ENCODE measurements at regions not wholly inside any gene's neighbourhood (a gene's known extent, or its start where the extent isn't known, plus 50 kb on each side); places are given as distances from the start of the nearest gene placed in this dataset.

- WGBS, 2 donors (ENCODE audit: low coverage in 1 of 2): 73 to 78% methylated on average over 5 of the region's 5 CpGs
- no peaks in the 10 kb centered on the region for H3K9me3 ChIP-seq
- H3K4me1 ChIP-seq: no peaks in the 10 kb centered on the region
- no peaks in the 10 kb centered on the region for H3K27me3 ChIP-seq
- H3K36me3 ChIP-seq: no peaks in the 10 kb centered on the region
- intact Hi-C loops (cut with DNase I; ENCODE audit: low total_unique reads) (no loop called here), in situ Hi-C loops (cut with MboI; ENCODE audit: low pct_ligation_motif_present in 1 of 4, low pct_unique_long_range_greater_than_20kb in 1 of 4, low sequenced_read_pairs in 3 of 4) (no loop called here)
- no peak overlapping the region for H3K27ac ChIP-seq
- no peak for DNase-seq
- TF ChIP-seq CTCF (IDR thresholded peaks at IDR 0.05): no peak
- no peak for TF ChIP-seq EP300 (IDR thresholded peaks at IDR 0.05; ENCODE audit: low read depth)
- H3K4me3 ChIP-seq: no peak overlapping the region
Observed at GRCh38 chr6:163754866-163755265, 340.3 kb downstream of the QKI start.

DNA sequence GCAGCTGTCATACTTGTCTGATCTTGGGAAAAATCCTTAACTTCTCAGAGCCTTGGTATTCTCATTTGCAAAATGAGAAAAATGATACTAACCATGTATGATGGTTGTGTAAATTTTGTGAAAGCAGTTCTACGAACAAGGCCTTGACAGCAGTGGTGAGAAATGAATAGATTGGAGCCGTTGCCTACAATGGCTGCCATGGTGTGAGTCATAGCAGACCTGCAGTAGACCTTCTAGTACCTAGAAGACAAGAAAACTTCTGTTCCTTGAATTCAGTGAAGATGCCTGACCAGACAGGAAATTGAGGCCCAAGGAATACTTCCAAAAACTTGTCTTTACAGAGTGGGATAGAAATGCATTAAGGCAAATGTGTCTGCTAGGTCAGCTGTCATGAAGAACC is 338.9 kb downstream of the QKI start:
- Histone ChIP-seq H3K36me3 (no peaks in the 10 kb centered on the region), H3K9me3 (no peaks in the 10 kb centered on the region), H3K27me3 (no peaks in the 10 kb centered on the region), H3K27ac (no peak overlapping the region), H3K4me3 (no peak overlapping the region), H3K4me1 (no peaks in the 10 kb centered on the region)
- WGBS, 2 donors (ENCODE audit: low coverage in 1 of 2): 60 to 81% methylated on average over 2 of the region's 2 CpGs
- no peak for DNase-seq
- intact Hi-C loops (cut with DNase I; ENCODE audit: low total_unique reads): no loop called here
- no peak for TF ChIP-seq EP300 (IDR thresholded peaks at IDR 0.05; ENCODE audit: low read depth)
- no peak for TF ChIP-seq CTCF (IDR thresholded peaks at IDR 0.05)
- TF ChIP-seq POLR2AphosphoS5 (IDR thresholded peaks at IDR 0.05): no peak
- TF ChIP-seq POLR2A (IDR thresholded peaks at IDR 0.05): no peak
- in situ Hi-C loops (cut with MboI; ENCODE audit: low pct_ligation_motif_present in 1 of 4, low pct_unique_long_range_greater_than_20kb in 1 of 4, low sequenced_read_pairs in 3 of 4): no loop called here

GRCh38 chr6:163752446-163752845 is 337.9 kb downstream of the QKI start:
- in situ Hi-C loops (cut with MboI; ENCODE audit: low pct_ligation_motif_present in 1 of 4, low pct_unique_long_range_greater_than_20kb in 1 of 4, low sequenced_read_pairs in 3 of 4): no loop called here
- H3K4me1 ChIP-seq: no peaks in the 10 kb centered on the region
- TF ChIP-seq POLR2A (IDR thresholded peaks at IDR 0.05) (no peak), POLR2AphosphoS5 (IDR thresholded peaks at IDR 0.05) (no peak), CTCF (IDR thresholded peaks at IDR 0.05) (no peak), EP300 (IDR thresholded peaks at IDR 0.05; ENCODE audit: low read depth) (no peak)

GRCh38 chr6:163751032-163751525 is 336.6 kb downstream of the QKI start:
- intact Hi-C loops (cut with DNase I; ENCODE audit: low total_unique reads): no loop called here
- Histone ChIP-seq H3K4me1 (no peaks in the 10 kb centered on the region), H3K27me3 (no peaks in the 10 kb centered on the region), H3K4me3 (no peak overlapping the region), H3K9me3 (no peaks in the 10 kb centered on the region), H3K36me3 (no peaks in the 10 kb centered on the region), H3K27ac (no peak overlapping the region)
- in situ Hi-C loops (cut with MboI; ENCODE audit: low pct_ligation_motif_present in 1 of 4, low pct_unique_long_range_greater_than_20kb in 1 of 4, low sequenced_read_pairs in 3 of 4): no loop called here
- TF ChIP-seq POLR2A (IDR thresholded peaks at IDR 0.05): no peak
- TF ChIP-seq CTCF (IDR thresholded peaks at IDR 0.05): no peak
- no peak for TF ChIP-seq EP300 (IDR thresholded peaks at IDR 0.05; ENCODE audit: low read depth)
- TF ChIP-seq POLR2AphosphoS5 (IDR thresholded peaks at IDR 0.05): no peak
- DNase-seq: no peak
- 26 to 60% methylated on average over 10 to 18 of the region's 18 CpGs for WGBS, 2 donors (ENCODE audit: low coverage in 1 of 2)

More at GRCh38 chr6:163752446-163752845, 337.9 kb downstream of the QKI start:
- DNase-seq: no peak
- Histone ChIP-seq H3K27ac (no peak overlapping the region), H3K27me3 (no peaks in the 10 kb centered on the region), H3K36me3 (no peaks in the 10 kb centered on the region), H3K9me3 (no peaks in the 10 kb centered on the region), H3K4me3 (no peak overlapping the region)
- intact Hi-C loops (cut with DNase I; ENCODE audit: low total_unique reads): no loop called here
- WGBS, 2 donors (ENCODE audit: low coverage in 1 of 2): 92 to 94% methylated on average over 13 of the region's 13 CpGs
